ENCODE measurements at regions not wholly inside any gene's neighbourhood (a gene's known extent, or its start where the extent isn't known, plus 50 kb on each side); places are given as distances from the start of the nearest gene placed in this dataset.

GRCh38 chr3:156620901-156621300 lies 53.5 kb upstream of the TIPARP start:
- H3K4me1 ChIP-seq (ENCODE audit: control extremely low read depth in 1 of 4, control insufficient read depth in 4 of 4, insufficient read depth in 4 of 4, low read length in 3 of 4) = peaks cover 0 to 3% (median 0%) of the 10 kb centered on the region in 4 experiments
- no peaks in the 10 kb centered on the region for H3K27me3 ChIP-seq (replicated peaks in 2 of 5; ENCODE audit: control insufficient read depth in 4 of 5, insufficient read depth in 5 of 5, low read length in 4 of 5)
- ChIA-PET POLR2A (interaction anchor here (0.6 kb wide), 1 partner anchor 44 kb away, joined by 4 read pairs; no protein-coding TSS in a partner anchor), CTCF (interaction anchor here (0.6 kb wide), 1 partner anchor 54 kb away, joined by 3 read pairs; no protein-coding TSS in a partner anchor)
- 98% methylated on average over 5 of the region's 5 CpGs for WGBS (ENCODE audit: insufficient coverage)
- no peak for DNase-seq
- H3K4me3 ChIP-seq (ENCODE audit: control insufficient read depth in 1 of 7, extremely low read depth in 1 of 7, insufficient read depth in 4 of 7, low read depth in 2 of 7, low read length in 6 of 7) = no peak overlapping the region
- no peak overlapping the region for H3K27ac ChIP-seq (ENCODE audit: insufficient read depth in 1 of 2, low read depth in 1 of 2, low read length in 2 of 2, poor library complexity in 1 of 2, severe bottlenecking in 2 of 2)
- no peaks in the 10 kb centered on the region for H3K9me3 ChIP-seq (ENCODE audit: control extremely low read depth in 1 of 5, control insufficient read depth in 4 of 5, insufficient read depth in 2 of 5, low read depth in 1 of 5, low read length in 4 of 5)
- H3K36me3 ChIP-seq (ENCODE audit: control insufficient read depth in 4 of 4, insufficient read depth in 4 of 4, low read length in 3 of 4) = no peaks in the 10 kb centered on the region

- H3K9me3 ChIP-seq (ENCODE audit: control extremely low read depth in 1 of 5, control insufficient read depth in 4 of 5, insufficient read depth in 2 of 5, low read depth in 1 of 5, low read length in 4 of 5) = no peaks in the 10 kb centered on the region
- no peaks in the 10 kb centered on the region for H3K36me3 ChIP-seq (ENCODE audit: control insufficient read depth in 4 of 4, insufficient read depth in 4 of 4, low read length in 3 of 4)
- H3K4me1 ChIP-seq (ENCODE audit: control extremely low read depth in 1 of 4, control insufficient read depth in 4 of 4, insufficient read depth in 4 of 4, low read length in 3 of 4) = peaks cover 0 to 3% (median 0%) of the 10 kb centered on the region in 4 experiments
- H3K4me3 ChIP-seq (ENCODE audit: control insufficient read depth in 1 of 7, extremely low read depth in 1 of 7, insufficient read depth in 4 of 7, low read depth in 2 of 7, low read length in 6 of 7) = no peak overlapping the region
- DNase-seq = peak in 2 of 3 donors; percentile 41 to 59
- 79% methylated on average over 1 of the region's 2 CpGs for WGBS (ENCODE audit: insufficient coverage)
- H3K27ac ChIP-seq (ENCODE audit: insufficient read depth in 1 of 2, low read depth in 1 of 2, low read length in 2 of 2, poor library complexity in 1 of 2, severe bottlenecking in 2 of 2) = no peak overlapping the region
- no peaks in the 10 kb centered on the region for H3K27me3 ChIP-seq (replicated peaks in 2 of 5; ENCODE audit: control insufficient read depth in 4 of 5, insufficient read depth in 5 of 5, low read length in 4 of 5)
- ChIA-PET POLR2A (interaction anchor here (0.6 kb wide), 1 partner anchor 44 kb away, joined by 4 read pairs; no protein-coding TSS in a partner anchor), CTCF (interaction anchor here (0.6 to 0.9 kb wide), 2 partner anchors 28 to 55 kb away, joined by 3 to 4 read pairs; no protein-coding TSS in a partner anchor)
Observed at GRCh38 chr3:156620260-156620659, 54.1 kb upstream of the TIPARP start.

GRCh38 chr3:156619376-156619775 lies 55.0 kb upstream of the TIPARP start:
- Histone ChIP-seq H3K36me3 (ENCODE audit: control insufficient read depth in 4 of 4, insufficient read depth in 4 of 4, low read length in 3 of 4) (no peaks in the 10 kb centered on the region), H3K27me3 (replicated peaks in 2 of 5; ENCODE audit: control insufficient read depth in 4 of 5, insufficient read depth in 5 of 5, low read length in 4 of 5) (no peaks in the 10 kb centered on the region), H3K27ac (ENCODE audit: insufficient read depth in 1 of 2, low read depth in 1 of 2, low read length in 2 of 2, poor library complexity in 1 of 2, severe bottlenecking in 2 of 2) (no peak overlapping the region), H3K9me3 (ENCODE audit: control extremely low read depth in 1 of 5, control insufficient read depth in 4 of 5, insufficient read depth in 2 of 5, low read depth in 1 of 5, low read length in 4 of 5) (no peaks in the 10 kb centered on the region), H3K4me1 (ENCODE audit: control extremely low read depth in 1 of 4, control insufficient read depth in 4 of 4, insufficient read depth in 4 of 4, low read length in 3 of 4) (peaks cover 0 to 8% (median 4%) of the 10 kb centered on the region in 4 experiments), H3K4me3 (ENCODE audit: control insufficient read depth in 1 of 7, extremely low read depth in 1 of 7, insufficient read depth in 4 of 7, low read depth in 2 of 7, low read length in 6 of 7) (no peak overlapping the region)
- no peak for DNase-seq
- CTCF ChIA-PET = interaction anchor here (0.9 kb wide), 1 partner anchor 29 kb away, joined by 4 read pairs; no protein-coding TSS in a partner anchor
- no CpG with 5 or more reads among the region's 2 CpGs for WGBS (ENCODE audit: insufficient coverage)
- POLR2A ChIA-PET = no interaction called here

- Histone ChIP-seq H3K27ac (ENCODE audit: insufficient read depth in 1 of 2, low read depth in 1 of 2, low read length in 2 of 2, poor library complexity in 1 of 2, severe bottlenecking in 2 of 2) (no peak overlapping the region), H3K4me1 (ENCODE audit: control extremely low read depth in 1 of 4, control insufficient read depth in 4 of 4, insufficient read depth in 4 of 4, low read length in 3 of 4) (peaks cover 0 to 8% (median 4%) of the 10 kb centered on the region in 4 experiments), H3K4me3 (ENCODE audit: control insufficient read depth in 1 of 7, extremely low read depth in 1 of 7, insufficient read depth in 4 of 7, low read depth in 2 of 7, low read length in 6 of 7) (no peak overlapping the region), H3K9me3 (ENCODE audit: control extremely low read depth in 1 of 5, control insufficient read depth in 4 of 5, insufficient read depth in 2 of 5, low read depth in 1 of 5, low read length in 4 of 5) (no peaks in the 10 kb centered on the region), H3K36me3 (ENCODE audit: control insufficient read depth in 4 of 4, insufficient read depth in 4 of 4, low read length in 3 of 4) (no peaks in the 10 kb centered on the region), H3K27me3 (replicated peaks in 2 of 5; ENCODE audit: control insufficient read depth in 4 of 5, insufficient read depth in 5 of 5, low read length in 4 of 5) (no peaks in the 10 kb centered on the region)
- CTCF ChIA-PET = interaction anchor here (0.9 to 1.5 kb wide), 2 partner anchors 44 to 63 kb away, joined by 3 to 4 read pairs; partner anchors contain the start of gene SSR3
- DNase-seq = no peak
- POLR2A ChIA-PET = no interaction called here
Observed at GRCh38 chr3:156617781-156618180, 56.6 kb upstream of the TIPARP start.

GRCh38 chr3:156617145-156617544 lies 57.2 kb upstream of the TIPARP start:
- Histone ChIP-seq H3K9me3 (ENCODE audit: control extremely low read depth in 1 of 5, control insufficient read depth in 4 of 5, insufficient read depth in 2 of 5, low read depth in 1 of 5, low read length in 4 of 5) (no peaks in the 10 kb centered on the region), H3K4me3 (ENCODE audit: control insufficient read depth in 1 of 7, extremely low read depth in 1 of 7, insufficient read depth in 4 of 7, low read depth in 2 of 7, low read length in 6 of 7) (no peak overlapping the region), H3K27me3 (replicated peaks in 2 of 5; ENCODE audit: control insufficient read depth in 4 of 5, insufficient read depth in 5 of 5, low read length in 4 of 5) (no peaks in the 10 kb centered on the region), H3K36me3 (ENCODE audit: control insufficient read depth in 4 of 4, insufficient read depth in 4 of 4, low read length in 3 of 4) (no peaks in the 10 kb centered on the region), H3K4me1 (ENCODE audit: control extremely low read depth in 1 of 4, control insufficient read depth in 4 of 4, insufficient read depth in 4 of 4, low read length in 3 of 4) (peaks cover 0 to 8% (median 4%) of the 10 kb centered on the region in 4 experiments), H3K27ac (ENCODE audit: insufficient read depth in 1 of 2, low read depth in 1 of 2, low read length in 2 of 2, poor library complexity in 1 of 2, severe bottlenecking in 2 of 2) (no peak overlapping the region)
- CTCF ChIA-PET = interaction anchor here (1.0 to 1.7 kb wide), 3 partner anchors 11 to 62 kb away, joined by 3 to 5 read pairs (median 3); partner anchors contain the start of gene SSR3
- DNase-seq = no peak
- POLR2A ChIA-PET = no interaction called here

GRCh38 chr3:156615592-156616173 lies 58.7 kb upstream of the TIPARP start:
- no peaks in the 10 kb centered on the region for H3K36me3 ChIP-seq (ENCODE audit: control insufficient read depth in 4 of 4, insufficient read depth in 4 of 4, low read length in 3 of 4)
- no peak overlapping the region for H3K27ac ChIP-seq (ENCODE audit: insufficient read depth in 1 of 2, low read depth in 1 of 2, low read length in 2 of 2, poor library complexity in 1 of 2, severe bottlenecking in 2 of 2)
- DNase-seq = no peak
- H3K4me3 ChIP-seq (ENCODE audit: control insufficient read depth in 1 of 7, extremely low read depth in 1 of 7, insufficient read depth in 4 of 7, low read depth in 2 of 7, low read length in 6 of 7) = no peak overlapping the region
- ChIA-PET POLR2A (no interaction called here), CTCF (interaction anchor here (1.7 kb wide), 1 partner anchor 12 kb away, joined by 5 read pairs; no protein-coding TSS in a partner anchor)
- no peaks in the 10 kb centered on the region for H3K9me3 ChIP-seq (ENCODE audit: control extremely low read depth in 1 of 5, control insufficient read depth in 4 of 5, insufficient read depth in 2 of 5, low read depth in 1 of 5, low read length in 4 of 5)
- peaks cover 0 to 8% (median 4%) of the 10 kb centered on the region in 4 experiments for H3K4me1 ChIP-seq (ENCODE audit: control extremely low read depth in 1 of 4, control insufficient read depth in 4 of 4, insufficient read depth in 4 of 4, low read length in 3 of 4)
- H3K27me3 ChIP-seq (replicated peaks in 2 of 5; ENCODE audit: control insufficient read depth in 4 of 5, insufficient read depth in 5 of 5, low read length in 4 of 5) = no peaks in the 10 kb centered on the region
- WGBS (ENCODE audit: insufficient coverage) = 100% methylated on average over 1 of the region's 1 CpG

- no peaks in the 10 kb centered on the region for H3K9me3 ChIP-seq (ENCODE audit: control extremely low read depth in 1 of 5, control insufficient read depth in 4 of 5, insufficient read depth in 2 of 5, low read depth in 1 of 5, low read length in 4 of 5)
- CTCF ChIA-PET = interaction anchor here (1.2 to 1.5 kb wide), 2 partner anchors 9 to 58 kb away, joined by 4 to 5 read pairs; no protein-coding TSS in a partner anchor
- no peaks in the 10 kb centered on the region for H3K36me3 ChIP-seq (ENCODE audit: control insufficient read depth in 4 of 4, insufficient read depth in 4 of 4, low read length in 3 of 4)
- H3K27ac ChIP-seq (ENCODE audit: insufficient read depth in 1 of 2, low read depth in 1 of 2, low read length in 2 of 2, poor library complexity in 1 of 2, severe bottlenecking in 2 of 2) = no peak overlapping the region
- H3K27me3 ChIP-seq (replicated peaks in 2 of 5; ENCODE audit: control insufficient read depth in 4 of 5, insufficient read depth in 5 of 5, low read length in 4 of 5) = no peaks in the 10 kb centered on the region
- H3K4me1 ChIP-seq (ENCODE audit: control extremely low read depth in 1 of 4, control insufficient read depth in 4 of 4, insufficient read depth in 4 of 4, low read length in 3 of 4) = peaks cover 0 to 8% (median 4%) of the 10 kb centered on the region in 4 experiments
- no peak overlapping the region for H3K4me3 ChIP-seq (ENCODE audit: control insufficient read depth in 1 of 7, extremely low read depth in 1 of 7, insufficient read depth in 4 of 7, low read depth in 2 of 7, low read length in 6 of 7)
- peak; percentile 14 to 78 (median 62) for DNase-seq
- no CpG with 5 or more reads among the region's 1 CpG for WGBS (ENCODE audit: insufficient coverage)
- POLR2A ChIA-PET = no interaction called here
Observed at GRCh38 chr3:156614642-156615511, 59.5 kb upstream of the TIPARP start.
